ENCODE measurements at regions not wholly inside any gene's neighbourhood (a gene's known extent, or its start where the extent isn't known, plus 50 kb on each side); places are given as distances from the start of the nearest gene placed in this dataset.

GRCh38 chr7:386385-386784, 96.4 kb downstream of the FOXL3 start:
- no peaks in the 10 kb centered on the region; the same call in 1 of the 2 replicates for H3K9me3 ChIP-seq
- H3K4me3 ChIP-seq (ENCODE audit: low read depth, low read length): no peak overlapping the region
- DNase-seq: no peak
- H3K36me3 ChIP-seq: no peaks in the 10 kb centered on the region
- no peaks in the 10 kb centered on the region for H3K27me3 ChIP-seq
- no peak for TF ChIP-seq CTCF (IDR thresholded peaks at IDR 0.05; ENCODE audit: low read depth, low read length)
- no peaks in the 10 kb centered on the region for H3K4me1 ChIP-seq

- Histone ChIP-seq H3K9me3 (no peaks in the 10 kb centered on the region; the same call in 1 of the 2 replicates), H3K36me3 (no peaks in the 10 kb centered on the region)
- no peak for TF ChIP-seq CTCF (IDR thresholded peaks at IDR 0.05; ENCODE audit: low read depth, low read length)
Observed at GRCh38 chr7:387132-388022, 97.4 kb downstream of the FOXL3 start.

GRCh38 chr7:388023-388960, 98.3 kb downstream of the FOXL3 start:
- TF ChIP-seq CTCF (IDR thresholded peaks at IDR 0.05; ENCODE audit: low read depth, low read length): no peak
- H3K4me1 ChIP-seq: no peaks in the 10 kb centered on the region
- no peaks in the 10 kb centered on the region; the same call in 1 of the 2 replicates for H3K9me3 ChIP-seq
- H3K27me3 ChIP-seq: no peaks in the 10 kb centered on the region
- no peaks in the 10 kb centered on the region for H3K36me3 ChIP-seq
- H3K4me3 ChIP-seq (ENCODE audit: low read depth, low read length): no peak overlapping the region
- no peak for DNase-seq

More at GRCh38 chr7:387132-388022, 97.4 kb downstream of the FOXL3 start:
- no peak for DNase-seq
- Histone ChIP-seq H3K4me3 (ENCODE audit: low read depth, low read length) (no peak overlapping the region), H3K4me1 (no peaks in the 10 kb centered on the region), H3K27me3 (no peaks in the 10 kb centered on the region)

- Histone ChIP-seq H3K9me3 (no peaks in the 10 kb centered on the region; the same call in 1 of the 2 replicates), H3K4me3 (ENCODE audit: low read depth, low read length) (no peak overlapping the region), H3K36me3 (no peaks in the 10 kb centered on the region), H3K27me3 (no peaks in the 10 kb centered on the region), H3K4me1 (no peaks in the 10 kb centered on the region)
- DNase-seq: no peak
- TF ChIP-seq CTCF (IDR thresholded peaks at IDR 0.05; ENCODE audit: low read depth, low read length): no peak
Observed at GRCh38 chr7:388961-389701, 99.2 kb downstream of the FOXL3 start.

- no peak for TF ChIP-seq CTCF (IDR thresholded peaks at IDR 0.05; ENCODE audit: low read depth, low read length)
- no peak for DNase-seq
- H3K27me3 ChIP-seq: no peaks in the 10 kb centered on the region
- H3K36me3 ChIP-seq: no peaks in the 10 kb centered on the region
- H3K4me3 ChIP-seq (ENCODE audit: low read depth, low read length): no peak overlapping the region
- no peaks in the 10 kb centered on the region; the same call in 1 of the 2 replicates for H3K9me3 ChIP-seq
- no peaks in the 10 kb centered on the region for H3K4me1 ChIP-seq
Observed at GRCh38 chr7:389911-390601, 100.1 kb downstream of the FOXL3 start.

Data from BE2C (cell line).